HPDE6-E6E7 (cell line): ENCODE measurements at regions not wholly inside any gene's neighbourhood (a gene's known extent, or its start where the extent isn't known, plus 50 kb on each side); places are given as distances from the start of the nearest gene placed in this dataset.
"Not testable (repeated sequence)": the region's sequence is repeated elsewhere in the genome, so short reads cannot be mapped to it uniquely, and the experiment has no call there.

ENCODE experiments used
- DNase-seq: peaks from one replicate; pipeline ENCODE4 v3.0.0; 2011; ENCODE audit warnings: missing footprints; ENCODE audit errors: extremely low spot score

DNA sequence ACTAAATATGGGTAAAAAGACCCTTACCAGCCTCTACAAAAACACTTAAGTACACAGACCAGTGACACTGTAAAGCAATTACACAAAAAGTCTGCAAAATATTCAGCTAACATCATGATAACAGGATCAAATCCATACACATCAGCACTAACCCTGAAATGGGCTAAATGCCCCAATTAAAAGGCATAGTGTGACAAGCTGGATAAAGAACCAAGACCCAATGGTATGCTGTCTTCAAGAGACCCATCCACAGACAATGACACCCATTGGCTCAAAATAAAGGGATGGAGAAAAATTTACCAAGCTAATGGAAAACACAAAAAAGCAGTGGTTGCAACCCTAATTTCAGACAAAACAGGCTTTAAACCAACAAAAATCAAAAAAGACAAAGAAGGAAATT, 221.0 kb upstream of the ISL1 start:
- DNase-seq: no peak

DNA sequence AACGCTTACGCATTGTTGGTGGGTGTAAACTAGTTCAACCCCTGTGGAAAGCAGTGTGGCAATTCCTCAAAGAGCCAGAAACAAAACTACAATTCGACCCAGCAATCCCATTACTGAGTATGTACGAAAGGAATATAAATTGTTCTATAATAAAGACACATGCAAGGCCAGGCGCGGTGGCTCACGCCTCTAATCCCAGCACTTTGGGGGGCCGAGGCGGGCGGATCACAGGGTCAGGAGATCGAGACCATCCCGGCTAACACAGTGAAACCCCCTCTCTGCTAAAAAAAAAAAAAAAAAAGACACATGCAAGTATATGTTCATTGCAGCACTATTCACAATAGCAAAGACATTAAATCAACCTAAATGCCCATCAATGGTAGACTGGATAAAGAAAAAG, 217.6 kb upstream of the ISL1 start:
- DNase-seq: not testable (repeated sequence)

DNA sequence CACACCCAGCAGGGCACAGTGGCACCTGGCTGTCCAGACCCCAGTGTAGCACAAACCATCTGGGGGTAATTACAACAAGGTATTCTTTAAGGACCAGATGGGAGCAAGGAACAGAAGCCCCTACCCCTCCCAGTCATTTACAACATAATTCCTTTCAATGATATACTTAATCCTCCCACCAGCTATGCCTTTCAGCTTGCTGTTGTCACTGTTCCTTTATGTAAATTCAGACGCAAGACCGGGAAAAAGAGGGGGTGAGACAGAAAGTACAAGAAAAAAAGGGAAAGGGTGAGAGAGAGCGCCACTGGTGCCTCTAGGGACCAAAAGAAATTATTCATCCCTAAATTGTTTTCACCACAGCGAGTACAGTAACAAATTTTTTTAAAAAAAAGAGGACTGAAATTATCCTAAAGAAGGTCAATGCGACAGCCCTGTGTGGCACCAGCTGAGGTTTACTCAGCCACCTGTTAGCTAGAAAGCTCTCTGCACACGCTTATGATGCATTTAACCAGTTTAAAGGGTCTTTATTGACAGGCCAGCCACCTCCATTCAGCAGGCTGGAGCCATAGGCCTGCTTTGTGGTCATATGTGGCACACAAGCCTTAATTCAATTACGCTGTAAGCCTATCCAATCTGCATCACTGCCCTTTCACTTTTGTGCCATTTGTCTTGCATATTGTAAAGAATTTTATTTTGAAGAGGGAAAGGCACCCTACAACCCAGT, 210.2 kb upstream of the ISL1 start:
- DNase-seq: no peak

DNA sequence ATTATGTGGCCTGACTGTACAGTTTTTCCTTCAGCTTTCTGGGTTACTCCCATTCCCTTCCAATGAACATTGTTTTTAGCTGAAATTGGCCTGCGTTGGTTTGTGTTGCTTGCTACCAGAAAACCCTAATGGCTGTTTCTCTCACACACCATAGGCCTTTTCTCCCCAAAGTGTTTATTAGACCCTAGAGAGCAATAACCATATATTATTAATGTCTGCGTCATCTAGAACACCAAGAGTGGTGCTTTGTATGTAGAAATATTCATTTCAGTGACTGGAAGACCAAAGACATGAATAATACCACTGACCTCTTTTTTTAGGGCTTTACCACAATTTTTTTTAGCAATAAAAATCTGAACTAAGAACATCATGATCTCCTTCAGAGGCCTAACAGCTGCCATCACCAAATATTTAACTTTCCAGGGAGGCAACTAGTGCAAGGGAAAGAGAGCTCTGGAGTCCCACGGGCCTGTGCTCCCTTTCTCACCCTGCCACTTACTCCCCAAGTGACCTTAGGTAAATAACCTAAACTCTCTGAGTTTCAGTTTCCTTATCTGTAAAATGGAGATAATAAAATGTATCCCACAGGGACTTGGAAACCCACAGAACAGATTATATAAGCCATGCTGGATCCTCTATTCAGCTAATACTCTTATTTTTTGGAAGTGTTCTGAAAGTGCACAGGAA, 201.9 kb upstream of the ISL1 start:
- DNase-seq: no peak

DNA sequence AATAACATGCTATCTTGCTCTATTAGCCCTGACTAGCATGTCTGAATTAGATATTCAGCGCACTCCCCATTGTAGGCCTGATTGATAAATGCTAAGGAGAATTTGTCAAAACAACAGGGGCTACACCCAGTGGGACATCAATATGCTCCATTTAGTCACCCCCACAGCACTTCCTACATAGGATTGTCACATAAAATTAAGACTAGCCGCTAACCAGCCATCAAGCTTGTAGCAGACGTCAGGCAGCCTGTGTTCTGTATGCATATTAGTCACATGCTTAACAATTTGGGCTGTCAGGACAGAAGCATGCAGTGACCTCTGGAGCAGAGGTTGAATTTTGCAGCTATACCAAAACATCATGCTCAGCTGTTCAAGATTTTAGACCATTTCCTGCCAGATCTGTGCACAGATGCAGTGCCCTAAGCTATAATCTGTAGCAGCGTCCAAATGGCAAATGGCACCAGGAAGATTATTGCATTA, 197.4 kb upstream of the ISL1 start:
- DNase-seq: no peak

DNA sequence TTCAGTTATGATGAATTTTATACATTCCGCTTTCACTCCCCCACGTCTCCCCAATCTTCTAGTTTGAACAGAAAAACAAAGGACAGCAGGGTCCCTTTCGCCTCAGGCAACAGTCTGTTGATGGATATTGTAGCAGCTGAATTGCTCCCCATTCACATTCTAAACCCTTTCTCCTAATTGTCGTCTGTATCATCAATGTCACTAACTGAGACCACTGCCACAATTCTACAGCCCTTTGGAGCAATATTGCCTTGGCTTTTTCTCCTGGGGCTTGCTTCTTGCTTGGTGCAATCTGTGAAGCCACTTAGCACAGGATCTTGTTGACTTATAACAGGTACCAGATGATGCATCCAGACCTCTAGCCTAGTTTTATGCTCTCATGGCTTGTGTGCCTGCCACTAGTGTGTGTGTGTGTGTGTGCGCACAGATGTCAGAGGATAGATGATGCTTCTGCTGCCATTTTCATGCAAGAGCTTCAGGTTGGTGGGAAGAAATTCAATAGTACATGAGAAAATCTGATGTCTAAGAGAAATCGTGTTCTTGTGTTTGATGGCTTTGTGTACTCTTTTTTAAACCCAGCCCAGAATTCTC, 195.2 kb upstream of the ISL1 start:
- no peak for DNase-seq

DNA sequence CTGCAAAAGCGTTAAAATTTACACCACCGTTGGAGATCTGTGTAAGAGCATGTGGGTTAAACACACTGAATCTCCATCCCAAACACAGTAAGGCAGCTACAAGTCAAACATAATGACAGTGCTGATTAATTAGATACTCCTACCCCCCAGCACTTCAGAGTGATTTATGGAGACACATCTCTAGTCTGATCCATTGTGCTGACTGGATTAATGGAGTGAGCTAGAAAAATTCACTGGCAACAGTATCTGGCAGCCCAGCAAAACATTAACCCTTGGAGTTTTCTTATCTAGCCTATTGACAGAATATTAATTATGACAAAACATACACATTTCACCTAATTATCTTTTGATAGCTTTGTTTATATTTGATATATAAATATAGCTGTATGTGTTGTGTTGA, 188.6 kb upstream of the ISL1 start:
- no peak for DNase-seq

DNA sequence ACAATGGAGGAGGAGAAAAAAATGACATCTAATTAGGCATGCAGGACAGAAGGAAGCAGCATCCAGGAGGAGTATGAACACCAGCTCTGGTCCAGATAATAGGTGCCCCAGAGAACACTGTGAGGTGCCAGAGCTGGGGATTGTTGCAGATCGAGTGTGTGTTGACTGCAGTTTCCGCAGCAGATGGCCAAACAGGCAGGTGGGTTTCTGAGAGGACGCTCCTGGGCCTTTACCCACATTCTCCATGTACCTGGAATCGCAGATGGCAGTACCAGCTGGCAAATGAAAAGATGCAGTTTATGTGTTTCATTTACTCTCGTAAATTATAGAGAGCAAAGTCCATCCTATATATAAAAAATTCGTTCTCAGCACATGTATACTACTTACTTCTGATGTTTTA, 182.2 kb upstream of the ISL1 start:
- no peak for DNase-seq

DNA sequence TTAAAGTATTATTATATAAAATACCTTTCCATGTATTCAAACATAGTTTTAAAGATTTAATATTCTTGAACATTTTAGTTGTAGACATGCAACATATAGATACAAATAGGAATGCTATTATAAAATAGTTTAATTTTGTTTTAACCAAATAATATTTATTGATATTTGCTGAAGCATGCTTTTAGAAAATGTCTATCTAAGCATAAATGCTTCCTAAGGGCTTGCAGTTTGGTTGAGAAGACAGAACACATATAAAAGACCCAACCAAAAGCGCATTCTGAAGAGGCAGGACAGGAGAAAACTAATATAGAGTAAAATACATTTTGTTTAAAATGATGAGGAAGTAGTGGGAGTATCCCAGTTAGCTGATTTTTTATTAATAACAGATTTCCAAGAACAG, 181.5 kb upstream of the ISL1 start:
- no peak for DNase-seq

DNA sequence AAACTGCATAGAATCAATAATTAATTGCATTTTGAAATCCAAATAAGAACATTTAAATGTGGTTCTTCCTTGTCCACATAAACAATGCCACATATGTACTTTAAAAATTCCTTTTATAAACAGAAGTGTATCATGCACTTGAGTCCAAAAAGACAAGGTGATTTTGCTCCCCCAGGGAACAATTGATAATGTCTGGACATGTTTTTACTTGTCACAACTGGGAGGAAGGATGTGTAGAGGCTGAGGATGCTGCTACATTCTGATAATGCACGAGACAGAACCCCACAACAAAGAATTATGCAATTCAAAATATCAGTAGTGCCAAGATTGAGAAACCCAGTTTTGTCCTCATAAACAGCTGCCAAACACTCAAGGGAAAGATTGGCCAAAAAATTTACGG, 181.1 kb upstream of the ISL1 start:
- DNase-seq: no peak

DNA sequence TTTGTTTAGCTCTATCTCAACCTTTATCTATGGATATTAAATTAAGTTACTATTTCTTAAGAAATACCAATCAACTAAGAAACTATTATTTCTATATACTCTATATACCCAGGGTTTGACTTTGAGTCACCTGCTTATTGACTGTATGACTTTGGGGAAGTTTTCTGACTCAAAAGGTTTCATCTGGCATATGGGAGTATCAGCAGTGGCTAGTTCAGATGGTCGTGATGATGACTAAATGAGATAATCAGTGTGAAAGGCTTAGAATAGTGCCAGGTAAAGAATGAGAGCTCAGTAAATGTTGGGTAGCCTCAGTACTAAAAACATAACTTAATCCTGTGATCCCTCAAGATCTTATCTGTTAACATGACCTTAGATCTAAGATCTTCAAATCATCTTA, 179.7 kb upstream of the ISL1 start:
- no peak for DNase-seq

DNA sequence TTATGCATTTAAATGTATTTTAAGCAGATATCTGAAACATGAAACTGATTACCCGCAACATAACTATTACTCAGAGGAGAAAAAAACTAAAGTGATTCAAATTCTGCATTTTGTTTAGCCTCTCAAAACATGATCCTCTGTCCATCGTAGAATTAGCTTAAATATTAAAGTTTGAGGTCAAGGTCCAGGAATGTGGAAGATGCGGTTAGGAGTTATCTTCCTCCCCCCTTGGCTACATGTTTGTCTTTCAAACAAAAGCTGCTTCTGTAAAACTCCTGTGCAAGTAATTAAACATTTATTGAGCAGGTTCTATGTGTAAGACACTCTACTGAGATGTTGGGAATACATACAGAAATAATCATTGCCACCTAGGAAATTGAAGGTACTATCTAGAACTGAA, 175.0 kb upstream of the ISL1 start:
- no peak for DNase-seq

DNA sequence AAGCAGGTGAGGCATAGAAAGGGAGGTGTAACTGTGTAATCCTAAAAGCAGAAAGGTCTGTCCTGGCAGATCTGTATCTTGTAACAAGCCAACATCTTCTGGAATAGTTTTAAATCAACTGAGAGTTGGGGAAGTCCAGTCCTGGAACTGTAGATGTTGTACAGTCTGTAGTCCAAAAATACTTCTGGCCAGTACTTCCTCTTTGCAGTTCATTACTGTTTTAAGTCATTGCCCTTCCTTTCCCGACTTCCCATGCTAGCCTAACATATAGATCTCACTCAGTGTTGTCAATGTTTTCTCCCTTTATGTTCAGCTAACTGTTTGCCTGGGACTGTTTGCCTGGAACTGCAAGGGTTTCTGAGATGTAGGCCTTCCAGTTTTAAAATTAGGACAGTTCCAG, 168.5 kb upstream of the ISL1 start:
- DNase-seq: no peak

DNA sequence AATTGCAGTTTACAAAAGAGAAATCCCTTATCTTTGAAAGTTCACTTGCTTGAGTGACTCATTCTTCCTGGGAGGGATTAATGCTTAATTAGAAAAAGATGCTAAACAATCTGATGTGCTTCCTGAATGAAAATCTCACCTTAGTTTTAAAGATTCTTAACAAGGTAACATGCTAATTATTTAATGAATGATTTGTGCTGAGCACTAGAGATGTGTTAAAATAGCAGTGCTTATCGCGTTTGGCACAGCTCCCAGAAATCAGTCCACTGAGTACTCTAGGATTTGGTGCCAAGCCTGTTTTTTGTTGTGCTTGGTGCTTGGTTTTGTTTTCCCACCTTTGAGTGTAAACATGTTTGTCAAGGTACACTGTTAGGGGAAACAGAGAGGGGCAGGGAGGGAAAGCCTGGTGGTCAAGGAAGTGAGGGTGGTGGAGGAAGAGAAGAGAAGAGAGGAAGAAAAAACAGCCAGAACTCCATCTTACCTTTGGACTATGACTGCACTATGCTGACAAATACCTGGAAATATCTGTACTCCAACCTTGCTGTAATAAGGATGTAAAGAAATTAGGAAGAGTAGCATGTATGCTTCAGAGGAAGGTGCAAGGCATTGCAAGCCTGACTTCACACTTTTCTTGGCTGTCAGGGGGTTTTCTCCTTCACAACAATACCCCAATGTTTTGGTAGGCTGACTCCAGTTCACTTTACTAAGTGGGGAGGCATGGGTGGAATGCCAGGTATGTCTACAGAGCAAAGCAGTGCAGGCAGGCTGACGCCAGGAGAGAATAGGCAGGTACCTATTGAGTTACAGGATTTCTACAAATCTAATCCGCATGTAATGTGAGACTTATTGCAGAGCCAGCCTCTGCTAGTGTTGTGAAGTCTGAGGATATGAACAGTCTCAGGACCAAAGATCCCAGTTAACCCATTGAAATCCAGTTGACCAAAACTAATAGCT, 157.2 kb upstream of the ISL1 start:
- peak; percentile 72 for DNase-seq

DNA sequence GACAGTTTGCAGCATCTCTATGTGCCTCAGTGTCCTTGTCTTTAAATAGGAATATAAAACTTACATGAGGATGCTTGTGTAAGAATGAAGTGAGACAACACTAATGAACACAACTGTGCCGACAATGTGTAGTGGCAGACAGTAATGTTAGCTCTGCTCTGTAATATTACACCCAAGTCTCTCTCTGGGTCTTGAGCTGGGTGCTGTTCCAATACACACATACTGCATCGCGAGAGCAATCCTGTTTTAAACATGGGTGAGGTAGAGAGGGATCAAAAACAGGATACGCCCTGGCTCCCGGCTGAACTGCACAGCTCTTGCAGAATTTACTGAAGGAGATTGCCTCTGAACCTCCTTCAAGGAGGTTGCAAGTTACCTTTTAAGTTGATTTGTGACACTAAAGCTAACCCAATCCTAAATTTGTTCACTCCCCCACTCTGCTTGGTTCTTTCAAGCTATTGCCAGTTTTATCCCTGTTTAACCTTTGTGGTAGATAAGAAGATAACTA, 155.2 kb upstream of the ISL1 start:
- no peak for DNase-seq

DNA sequence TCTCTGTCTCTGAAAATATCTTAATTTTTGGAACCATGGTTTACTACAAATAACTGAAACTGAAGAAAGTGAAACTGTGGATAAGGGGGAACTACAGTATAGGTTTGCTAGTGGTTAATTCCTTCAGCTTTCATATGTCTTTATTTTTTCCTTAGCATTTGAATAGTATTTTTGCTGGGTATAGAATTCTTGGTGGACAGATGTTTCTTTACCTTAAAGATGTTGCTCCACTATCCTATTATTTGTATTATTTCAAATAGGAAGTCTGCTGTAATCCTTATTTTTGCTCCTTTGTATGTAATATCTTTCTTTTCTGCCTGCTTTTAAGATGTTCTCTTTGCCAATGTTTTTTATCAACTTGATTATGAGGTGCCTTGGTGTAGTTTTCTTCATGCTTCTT, 152.9 kb upstream of the ISL1 start:
- DNase-seq: no peak

DNA sequence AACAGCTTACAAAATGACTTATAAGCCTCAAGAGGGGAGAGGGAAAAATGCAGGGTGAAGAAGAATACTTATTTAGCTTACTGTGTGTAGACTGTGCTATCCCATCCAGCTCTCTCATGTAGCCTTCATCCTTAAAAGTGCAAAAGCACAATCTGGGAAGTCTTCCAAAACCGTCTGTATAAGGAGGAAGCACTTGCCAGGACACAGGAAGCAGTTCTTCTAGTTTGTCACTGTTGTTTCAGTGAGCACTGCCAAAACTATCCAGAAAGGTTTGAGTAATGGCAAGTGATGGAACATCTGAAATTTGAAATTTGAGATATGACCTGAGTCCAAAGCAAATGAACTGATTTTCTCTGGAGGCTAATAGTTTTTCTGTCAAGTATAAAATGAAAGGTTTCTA, 140.8 kb upstream of the ISL1 start:
- no peak for DNase-seq

DNA sequence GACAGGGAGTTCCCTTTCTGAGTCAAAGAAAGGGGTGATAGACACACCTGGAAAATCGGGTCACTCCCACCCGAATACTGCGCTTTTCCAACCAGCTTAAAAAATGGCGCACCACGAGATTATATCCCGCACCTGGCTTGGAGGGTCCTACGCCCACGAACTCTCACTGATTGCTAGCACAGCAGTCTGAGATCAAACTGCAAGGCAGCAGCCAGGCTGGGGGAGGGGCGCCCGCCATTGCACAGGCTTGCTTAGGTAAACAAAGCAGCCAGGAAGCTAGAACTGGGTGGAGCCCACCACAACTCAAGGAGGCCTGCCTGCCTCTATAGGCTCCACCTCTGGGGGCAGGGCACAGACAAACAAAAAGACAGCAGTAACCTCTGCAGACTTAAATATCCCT, 132.3 kb upstream of the ISL1 start:
- DNase-seq: not testable (repeated sequence)

DNA sequence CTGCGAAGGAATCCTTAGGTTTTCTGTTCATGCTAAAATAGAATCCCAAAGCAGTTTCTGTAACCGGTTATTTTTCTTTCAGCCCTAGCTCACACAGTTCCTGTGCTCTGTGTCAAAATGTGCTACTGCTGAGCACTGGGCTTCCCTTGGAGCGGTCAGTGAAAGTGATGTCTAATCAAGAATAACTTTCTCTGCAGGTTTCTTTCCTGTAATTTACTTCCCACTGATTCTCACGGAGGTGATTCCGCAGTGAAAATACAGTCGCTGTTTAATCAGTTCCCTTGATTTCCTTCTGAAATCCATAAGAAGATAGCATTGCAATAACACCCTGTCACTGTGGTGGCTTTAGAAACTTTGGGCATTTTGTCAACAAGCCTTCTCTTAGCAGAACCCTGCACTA, 112.0 kb upstream of the ISL1 start:
- no peak for DNase-seq

DNA sequence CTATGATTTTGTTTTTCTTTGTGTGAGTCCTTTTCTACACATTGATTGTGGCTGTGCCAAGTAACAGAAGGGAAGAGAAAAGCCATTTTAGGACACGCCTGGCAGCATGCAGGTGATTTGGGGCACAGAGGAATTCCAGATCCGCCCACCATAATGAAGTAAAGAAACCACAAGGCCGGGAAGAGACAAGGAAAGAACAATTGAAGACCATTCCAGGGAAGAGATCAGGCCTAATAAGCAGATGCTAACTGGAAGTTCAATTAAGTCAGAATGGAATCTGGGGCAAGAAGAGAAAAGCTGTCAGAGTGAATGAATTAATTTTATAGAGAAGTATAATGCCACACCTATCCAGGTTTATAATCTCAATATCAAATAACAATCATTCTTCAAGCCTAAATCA, 110.2 kb upstream of the ISL1 start:
- no peak for DNase-seq

DNA sequence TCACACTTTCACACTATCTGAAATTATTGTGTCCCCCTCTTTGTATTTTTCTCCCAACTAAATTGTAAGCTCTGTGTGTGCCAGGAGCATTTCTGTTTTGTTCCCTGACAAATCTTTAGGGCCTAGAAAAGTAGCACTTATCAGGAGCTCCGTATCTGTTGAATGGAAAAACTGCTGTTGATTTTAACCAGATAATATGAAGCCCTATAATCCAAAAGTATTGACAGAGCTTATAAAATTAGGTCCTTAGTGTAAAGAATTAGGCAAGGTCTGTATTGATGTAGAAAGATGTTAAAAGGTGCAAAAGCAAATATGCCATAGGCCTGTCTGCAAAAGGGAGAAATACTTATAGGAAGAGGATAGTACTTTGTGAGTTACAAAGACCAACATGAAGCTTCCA, 109.4 kb upstream of the ISL1 start:
- no peak for DNase-seq

DNA sequence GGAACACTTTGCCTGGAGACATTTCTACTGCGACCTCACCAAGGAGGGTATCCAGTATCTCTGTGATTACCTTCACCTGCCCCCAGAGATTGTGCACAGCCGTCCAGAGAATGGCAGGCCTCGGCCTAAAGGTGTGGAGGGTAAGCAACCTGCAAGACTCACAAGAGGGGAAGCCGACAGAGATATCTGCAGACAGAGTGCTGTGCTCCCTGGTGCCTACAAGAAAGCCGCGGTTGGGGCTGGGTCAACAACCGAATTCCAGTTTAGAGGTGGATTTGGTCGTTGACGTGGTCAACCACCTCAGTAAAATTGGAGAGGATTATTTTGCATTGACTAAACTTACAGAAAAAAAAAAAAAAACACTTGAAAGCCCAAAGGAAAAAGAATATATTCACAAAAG, 107.8 kb upstream of the ISL1 start:
- no peak for DNase-seq
